Esophagus muscularis mucosa (tissue), 4 donors: ENCODE measurements at regions not wholly inside any gene's neighbourhood (a gene's known extent, or its start where the extent isn't known, plus 50 kb on each side); places are given as distances from the start of the nearest gene placed in this dataset.
"Not testable (repeated sequence)": the region's sequence is repeated elsewhere in the genome, so short reads cannot be mapped to it uniquely, and the experiment has no call there.

Source experiments
- DNase-seq: peaks from one replicate; pipeline ENCODE4 v3.0.0-alpha.2; 2017; ENCODE audit errors: extremely low spot score
- H3K27ac ChIP-seq, 4 donors: fragments of 200-600 bp; sonication (generic); replicated peaks in 1 of 4; 1 replicate in 3 of 4; 2 replicates in 1 of 4; pipeline ENCODE4 v1.5.1; 2016 to 2019; ENCODE audit warnings: mild to moderate bottlenecking in 1 of 4
- H3K27me3 ChIP-seq, 4 donors: fragments of 200-600 bp; sonication (generic); one replicate each; pipeline versions ENCODE4 v1.5.1 to v1.6.0; 2016 to 2019
- H3K36me3 ChIP-seq, 4 donors: fragments of 200-600 bp; sonication (generic); one replicate each; pipeline ENCODE4 v1.5.1; 2016 to 2019
- H3K4me1 ChIP-seq, 4 donors: fragments of 200-600 bp; sonication (generic); one replicate each; pipeline ENCODE4 v1.5.1; 2016 to 2019
- H3K4me3 ChIP-seq, 4 donors: fragments of 200-600 bp; sonication (generic); 1 replicate in 2 of 4; 2 replicates in 2 of 4; pipeline ENCODE4 v1.5.1; 2016 to 2019; ENCODE audit warnings: mild to moderate bottlenecking in 4 of 4, moderate library complexity in 1 of 4
- H3K9me3 ChIP-seq, 4 donors: fragments of 200-600 bp; sonication (generic); 1 replicate in 3 of 4; 2 replicates in 1 of 4; pipeline ENCODE4 v1.5.1; 2016 to 2019
- CTCF ChIP-seq, 3 experiments: fragments of 200-600 bp in 2 of 3; fragments of 450-650 bp in 1 of 3; sonication (generic) in 2 of 3; IDR thresholded peaks; one replicate each; pipeline ENCODE4 v1.5.1; 2017 to 2019; ENCODE audit warnings: antibody characterized with exemption in 3 of 3, mild to moderate bottlenecking in 2 of 3, moderate library complexity in 1 of 3
- EP300 ChIP-seq: sonication (generic); formaldehyde crosslinking; IDR thresholded peaks from one replicate; pipeline ENCODE4 v1.6.1; 2017; ENCODE audit warnings: antibody characterized with exemption
- POLR2A ChIP-seq: fragments of 450-650 bp; IDR thresholded peaks from one replicate; pipeline ENCODE4 v1.6.1; 2017; ENCODE audit warnings: antibody characterized with exemption, moderate library complexity, mild to moderate bottlenecking, low read depth
- POLR2AphosphoS5 ChIP-seq, 2 donors: sonication (generic); formaldehyde crosslinking; IDR thresholded peaks; one replicate each; pipeline ENCODE4 v1.6.1; 2017; ENCODE audit warnings: antibody characterized with exemption in 2 of 2
- WGBS: methylation state at CpG from one replicate; pipeline ENCODE4 v1.1.5; 2018; 5-methylcytosine and 5-hydroxymethylcytosine counted together
- intact Hi-C: fragments of 100-400 bp; cut with DNase I; formaldehyde crosslinking; loops from one replicate; pipeline ENCODE4 v1.15.1; 2023

GRCh38 chr16:7233975-7234374, 98.7 kb upstream of the RBFOX1 start:
- no peak for TF ChIP-seq CTCF (IDR thresholded peaks at IDR 0.05)
- no peak for TF ChIP-seq POLR2A
- TF ChIP-seq POLR2AphosphoS5 (IDR thresholded peaks at IDR 0.05) = no peak
- TF ChIP-seq EP300 = no peak
- intact Hi-C loops = no loop called here
- WGBS = 55% methylated on average over 2 of the region's 2 CpGs
- H3K27ac ChIP-seq = no peak overlapping the region
- H3K4me1 ChIP-seq = peaks cover 0 to 4% (median 0%) of the 10 kb centered on the region in 4 donors
- H3K27me3 ChIP-seq = no peaks in the 10 kb centered on the region
- no peaks in the 10 kb centered on the region for H3K9me3 ChIP-seq
- H3K36me3 ChIP-seq = no peaks in the 10 kb centered on the region
- no peak overlapping the region for H3K4me3 ChIP-seq
- DNase-seq = no peak

GRCh38 chr16:7231762-7232161, 100.9 kb upstream of the RBFOX1 start:
- Histone ChIP-seq H3K4me1 (peaks cover 0 to 4% (median 0%) of the 10 kb centered on the region in 4 donors), H3K36me3 (no peaks in the 10 kb centered on the region), H3K27me3 (peaks cover 0 to 6% (median 0%) of the 10 kb centered on the region in 4 donors), H3K9me3 (no peaks in the 10 kb centered on the region), H3K27ac (no peak overlapping the region), H3K4me3 (no peak overlapping the region)
- TF ChIP-seq POLR2A (no peak), EP300 (no peak), POLR2AphosphoS5 (IDR thresholded peaks at IDR 0.05) (no peak), CTCF (IDR thresholded peaks at IDR 0.05) (no peak)
- intact Hi-C loops = no loop called here
- 89% methylated on average over 5 of the region's 5 CpGs for WGBS
- no peak for DNase-seq

GRCh38 chr16:7229433-7230218, 103.0 kb upstream of the RBFOX1 start:
- H3K4me1 ChIP-seq, H3K27ac ChIP-seq, H3K4me3 ChIP-seq, H3K27me3 ChIP-seq, DNase-seq, intact Hi-C loops, H3K36me3 ChIP-seq, H3K9me3 ChIP-seq: not testable (repeated sequence)
- WGBS = 69% methylated on average over 3 of the region's 3 CpGs

DNA sequence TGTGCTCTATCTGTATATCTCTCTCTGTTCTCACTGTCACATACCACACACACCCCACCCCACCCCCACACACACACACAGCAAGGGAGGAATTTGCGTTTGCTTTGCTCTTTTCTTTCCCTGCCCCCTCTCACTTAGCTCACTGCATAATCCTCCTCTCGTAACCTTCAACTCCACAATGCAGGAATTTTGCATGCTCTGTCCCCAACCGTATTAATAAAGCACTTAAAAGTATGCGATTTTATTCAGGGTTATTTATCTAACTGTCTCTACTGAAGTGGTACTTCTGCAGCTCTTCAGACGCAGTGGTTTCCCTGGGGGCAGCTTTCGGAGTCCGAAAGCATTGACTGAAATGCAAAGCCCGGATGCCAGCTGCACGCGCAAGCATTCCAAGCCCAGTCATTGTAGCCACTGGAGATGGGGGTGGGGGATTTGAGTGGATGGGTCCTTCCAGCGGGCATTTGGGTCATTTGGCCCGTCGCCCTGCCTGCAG, 105.4 kb upstream of the RBFOX1 start:
- Histone ChIP-seq H3K36me3 (no peaks in the 10 kb centered on the region), H3K27ac (no peak overlapping the region), H3K9me3 (no peaks in the 10 kb centered on the region), H3K27me3 (peaks cover 0 to 6% (median 0%) of the 10 kb centered on the region in 4 donors), H3K4me1 (peaks cover 0 to 4% (median 0%) of the 10 kb centered on the region in 4 donors), H3K4me3 (no peak overlapping the region)
- 13% methylated on average over 13 of the region's 13 CpGs for WGBS
- intact Hi-C loops = no loop called here
- no peak for DNase-seq
- TF ChIP-seq POLR2A (no peak), POLR2AphosphoS5 (IDR thresholded peaks at IDR 0.05) (no peak), CTCF (IDR thresholded peaks at IDR 0.05) (no peak), EP300 (no peak)

DNA sequence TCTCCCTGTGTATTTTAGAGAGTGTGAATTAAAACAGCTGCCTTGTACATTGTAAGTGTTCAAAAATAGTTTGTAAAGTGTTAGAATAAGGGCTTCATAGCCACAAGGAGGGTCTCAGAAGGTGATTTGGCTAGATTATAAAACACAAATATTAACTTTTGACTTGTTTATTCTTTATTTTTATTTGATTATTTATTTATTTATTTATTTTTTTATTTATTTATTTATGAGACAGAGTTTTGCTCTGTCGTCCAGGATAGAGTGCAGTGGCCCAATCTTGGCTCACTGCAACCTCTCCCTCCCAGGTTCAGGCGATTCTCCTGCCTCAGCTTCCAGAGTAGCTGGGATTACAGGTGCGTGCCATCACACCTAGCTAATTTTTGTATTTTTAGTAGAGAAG, 111.5 kb upstream of the RBFOX1 start:
- Histone ChIP-seq H3K27me3 (no peaks in the 10 kb centered on the region), H3K4me3 (no peak overlapping the region), H3K9me3 (no peaks in the 10 kb centered on the region), H3K4me1 (no peaks in the 10 kb centered on the region), H3K27ac (no peak overlapping the region), H3K36me3 (no peaks in the 10 kb centered on the region)
- intact Hi-C loops = no loop called here
- 84% methylated on average over 3 of the region's 3 CpGs for WGBS
- no peak for TF ChIP-seq EP300
- no peak for TF ChIP-seq CTCF (IDR thresholded peaks at IDR 0.05)
- no peak for TF ChIP-seq POLR2A
- DNase-seq = no peak
